ENCODE measurements at regions not wholly inside any gene's neighbourhood (a gene's known extent, or its start where the extent isn't known, plus 50 kb on each side); places are given as distances from the start of the nearest gene placed in this dataset.

DNA sequence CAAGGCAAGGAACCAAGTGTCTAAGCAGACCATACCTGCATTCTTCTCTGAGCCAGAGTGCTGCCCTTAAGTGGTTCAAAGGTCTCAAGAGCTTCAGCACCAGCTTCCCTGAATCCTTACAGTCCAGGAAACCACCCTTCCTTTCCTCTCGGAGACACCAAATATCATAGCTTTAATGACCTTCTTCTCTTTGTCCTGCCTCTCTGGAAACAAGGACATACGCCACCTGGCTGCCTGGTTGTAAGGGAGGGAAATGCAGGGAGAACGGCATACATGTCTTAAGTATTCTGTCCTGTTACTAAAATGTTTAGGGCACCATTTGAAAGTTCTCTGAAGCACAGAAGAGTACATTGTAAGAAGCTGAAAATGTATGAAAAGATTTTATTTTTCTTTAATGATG is 155.6 kb upstream of the ARRDC4 start:
- FAIRE-seq (no peak), DNase-seq (ENCODE audit: low spot score) (no peak), ATAC-seq (no peak)
- Histone ChIP-seq H3K9ac (ENCODE audit: insufficient read depth, low read depth, low read length) (no peak overlapping the region), H3K4me3 (replicated peaks in 1 of 3; ENCODE audit: insufficient read depth in 1 of 3, low read depth in 2 of 3, low read length in 3 of 3) (no peak overlapping the region), H4K20me1 (ENCODE audit: insufficient read depth, low read length) (no peaks in the 10 kb centered on the region), H2AFZ (ENCODE audit: low read length) (no peak overlapping the region), H3K4me2 (ENCODE audit: low read depth, low read length) (no peak overlapping the region), H3K4me1 (ENCODE audit: insufficient read depth, low read length) (no peaks in the 10 kb centered on the region), H3K79me2 (ENCODE audit: insufficient read depth, low read length) (no peaks in the 10 kb centered on the region), H3K27me3 (ENCODE audit: control insufficient read depth in 1 of 2, insufficient read depth in 2 of 2, low read length in 2 of 2) (no peaks in the 10 kb centered on the region), H3K36me3 (replicated peaks in 1 of 2; ENCODE audit: control insufficient read depth in 1 of 2, insufficient read depth in 2 of 2, low read length in 2 of 2) (no peaks in the 10 kb centered on the region), H3K27ac (ENCODE audit: extremely low read length, insufficient read depth, low read length) (no peak overlapping the region), H3K9me3 (ENCODE audit: low read length) (no peaks in the 10 kb centered on the region)
- CTCF ChIA-PET (ENCODE audit: low intra/inter-chr PET ratio, low total read pairs) = no interaction called here
- BruUV-seq (replicated peaks) = no TSS peak
- no peak for TF ChIP-seq ZNF607 (CRISPR knock-in tag; IDR thresholded peaks at IDR 0.05; ENCODE audit: borderline replicate concordance)
- TF ChIP-seq TEAD2 (CRISPR knock-in tag; IDR thresholded peaks at IDR 0.05) = no peak
- no peak for TF ChIP-seq ZNF761 (CRISPR knock-in tag; conservative IDR thresholded peaks at IDR 0.05)
- TF ChIP-seq, protein P1, sequence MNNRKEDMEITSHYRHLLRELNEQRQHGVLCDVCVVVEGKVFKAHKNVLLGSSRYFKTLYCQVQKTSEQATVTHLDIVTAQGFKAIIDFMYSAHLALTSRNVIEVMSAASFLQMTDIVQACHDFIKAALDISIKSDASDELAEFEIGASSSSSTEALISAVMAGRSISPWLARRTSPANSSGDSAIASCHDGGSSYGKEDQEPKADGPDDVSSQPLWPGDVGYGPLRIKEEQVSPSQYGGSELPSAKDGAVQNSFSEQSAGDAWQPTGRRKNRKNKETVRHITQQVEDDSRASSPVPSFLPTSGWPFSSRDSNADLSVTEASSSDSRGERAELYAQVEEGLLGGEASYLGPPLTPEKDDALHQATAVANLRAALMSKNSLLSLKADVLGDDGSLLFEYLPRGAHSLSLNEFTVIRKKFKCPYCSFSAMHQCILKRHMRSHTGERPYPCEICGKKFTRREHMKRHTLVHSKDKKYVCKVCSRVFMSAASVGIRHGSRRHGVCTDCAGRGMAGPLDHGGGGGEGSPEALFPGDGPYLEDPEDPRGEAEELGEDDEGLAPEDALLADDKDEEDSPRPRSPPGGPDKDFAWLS (CRISPR knock-in tag; IDR thresholded peaks at IDR 0.05; ENCODE audit: borderline replicate concordance) = no peak
- TF ChIP-seq ZNF337 (CRISPR knock-in tag; IDR thresholded peaks at IDR 0.05; ENCODE audit: borderline replicate concordance, low read depth) = no peak
- no peak for TF ChIP-seq ADNP (CRISPR knock-in tag; IDR thresholded peaks at IDR 0.05)
- TF ChIP-seq SMAD1 (CRISPR knock-in tag; IDR thresholded peaks at IDR 0.05; ENCODE audit: borderline replicate concordance, low read depth) = no peak
- no peak for TF ChIP-seq MLLT10 (CRISPR knock-in tag; IDR thresholded peaks at IDR 0.05)
- TF ChIP-seq ZSCAN20 (CRISPR knock-in tag; IDR thresholded peaks at IDR 0.05; ENCODE audit: borderline replicate concordance) = no peak
- no peak for TF ChIP-seq ZBTB7B (CRISPR knock-in tag; IDR thresholded peaks at IDR 0.05)
- TF ChIP-seq, protein P2, sequence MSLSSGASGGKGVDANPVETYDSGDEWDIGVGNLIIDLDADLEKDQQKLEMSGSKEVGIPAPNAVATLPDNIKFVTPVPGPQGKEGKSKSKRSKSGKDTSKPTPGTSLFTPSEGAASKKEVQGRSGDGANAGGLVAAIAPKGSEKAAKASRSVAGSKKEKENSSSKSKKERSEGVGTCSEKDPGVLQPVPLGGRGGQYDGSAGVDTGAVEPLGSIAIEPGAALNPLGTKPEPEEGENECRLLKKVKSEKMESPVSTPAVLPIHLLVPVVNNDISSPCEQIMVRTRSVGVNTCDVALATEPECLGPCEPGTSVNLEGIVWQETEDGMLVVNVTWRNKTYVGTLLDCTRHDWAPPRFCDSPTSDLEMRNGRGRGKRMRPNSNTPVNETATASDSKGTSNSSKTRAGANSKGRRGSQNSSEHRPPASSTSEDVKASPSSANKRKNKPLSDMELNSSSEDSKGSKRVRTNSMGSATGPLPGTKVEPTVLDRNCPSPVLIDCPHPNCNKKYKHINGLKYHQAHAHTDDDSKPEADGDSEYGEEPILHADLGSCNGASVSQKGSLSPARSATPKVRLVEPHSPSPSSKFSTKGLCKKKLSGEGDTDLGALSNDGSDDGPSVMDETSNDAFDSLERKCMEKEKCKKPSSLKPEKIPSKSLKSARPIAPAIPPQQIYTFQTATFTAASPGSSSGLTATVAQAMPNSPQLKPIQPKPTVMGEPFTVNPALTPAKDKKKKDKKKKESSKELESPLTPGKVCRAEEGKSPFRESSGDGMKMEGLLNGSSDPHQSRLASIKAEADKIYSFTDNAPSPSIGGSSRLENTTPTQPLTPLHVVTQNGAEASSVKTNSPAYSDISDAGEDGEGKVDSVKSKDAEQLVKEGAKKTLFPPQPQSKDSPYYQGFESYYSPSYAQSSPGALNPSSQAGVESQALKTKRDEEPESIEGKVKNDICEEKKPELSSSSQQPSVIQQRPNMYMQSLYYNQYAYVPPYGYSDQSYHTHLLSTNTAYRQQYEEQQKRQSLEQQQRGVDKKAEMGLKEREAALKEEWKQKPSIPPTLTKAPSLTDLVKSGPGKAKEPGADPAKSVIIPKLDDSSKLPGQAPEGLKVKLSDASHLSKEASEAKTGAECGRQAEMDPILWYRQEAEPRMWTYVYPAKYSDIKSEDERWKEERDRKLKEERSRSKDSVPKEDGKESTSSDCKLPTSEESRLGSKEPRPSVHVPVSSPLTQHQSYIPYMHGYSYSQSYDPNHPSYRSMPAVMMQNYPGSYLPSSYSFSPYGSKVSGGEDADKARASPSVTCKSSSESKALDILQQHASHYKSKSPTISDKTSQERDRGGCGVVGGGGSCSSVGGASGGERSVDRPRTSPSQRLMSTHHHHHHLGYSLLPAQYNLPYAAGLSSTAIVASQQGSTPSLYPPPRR (CRISPR knock-in tag; IDR thresholded peaks at IDR 0.05; ENCODE audit: borderline replicate concordance) = no peak
- no peak for TF ChIP-seq ZNF589 (CRISPR knock-in tag; conservative IDR thresholded peaks at IDR 0.05)
- in situ Hi-C loops (cut with HindIII; ENCODE audit: extremely low pct_ligation_motif_present, low pct_unique_long_range_greater_than_20kb) = no loop called here
- POLR2A ChIA-PET = no interaction called here
- WGBS (ENCODE audit: low lambda C conversion rate) = 12% methylated on average over 3 of the region's 3 CpGs
- intact Hi-C loops (cut with micrococcal nuclease; ENCODE audit: unreplicated experiment) = no loop called here

Data from HepG2 (cell line).